Cardiac muscle cell (in vitro differentiated cells and primary cell): ENCODE measurements at regions not wholly inside any gene's neighbourhood (a gene's known extent, or its start where the extent isn't known, plus 50 kb on each side); places are given as distances from the start of the nearest gene placed in this dataset.
A peak's percentile ranks its signal among the peaks of the same experiment; 100 is the strongest.

Source experiments
- DNase-seq, 2 donors: peaks; one replicate each; pipeline versions ENCODE4 v3.0.0 to v3.0.0-alpha.2; 2010 to 2017; ENCODE audit warnings: low read depth in 1 of 2, low spot score in 1 of 2
- H3K27ac ChIP-seq: fragments of 200-600 bp; sonication (generic); 2 replicates; pipeline ENCODE4 v1.5.1; 2016
- H3K27me3 ChIP-seq: fragments of 200-600 bp; sonication (generic); 2 replicates; pipeline ENCODE4 v1.6.0; 2016; ENCODE audit warnings: control low read depth
- H3K36me3 ChIP-seq: fragments of 200-600 bp; sonication (generic); 2 replicates; pipeline ENCODE4 v1.5.1; 2016; ENCODE audit warnings: control low read depth
- H3K4me1 ChIP-seq: fragments of 200-600 bp; sonication (generic); 2 replicates; pipeline ENCODE4 v1.8.1; 2017; ENCODE audit warnings: low read depth, mild to moderate bottlenecking, mixed run types
- H3K4me3 ChIP-seq: fragments of 200-600 bp; sonication (generic); 2 replicates; pipeline ENCODE4 v1.5.1; 2016; ENCODE audit warnings: mild to moderate bottlenecking
- H3K9me3 ChIP-seq: fragments of 200-600 bp; sonication (generic); 2 replicates; pipeline ENCODE4 v1.5.1; 2017; ENCODE audit warnings: low read depth, mild to moderate bottlenecking, control low read depth
- TF ChIP-seq, protein P1 (sequence below): IDR thresholded peaks from 2 replicates; pipeline ENCODE4 v1.5.1; 2012; ENCODE audit warnings: low read depth, mild to moderate bottlenecking, low read length

DNA sequence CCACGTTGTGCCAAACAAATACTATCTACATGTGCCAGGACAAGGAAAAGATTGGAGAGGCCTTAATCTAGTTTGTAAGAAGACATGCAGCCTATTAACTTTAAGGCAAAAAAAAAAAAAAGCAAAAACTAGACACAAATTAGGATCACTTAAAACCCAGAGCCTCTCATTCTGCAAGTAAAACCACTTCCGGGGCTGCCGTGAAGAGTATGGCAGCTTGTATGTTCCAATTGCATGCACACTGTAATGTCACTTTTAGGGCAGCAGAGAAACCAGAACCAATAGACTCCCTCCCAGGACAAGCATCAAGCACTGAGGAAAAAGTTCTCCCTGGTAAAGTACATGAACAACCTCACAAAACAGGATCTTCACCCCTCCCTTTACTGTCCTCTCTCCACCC lies 70.6 kb downstream of the RSL24D1 start:
- H3K27ac ChIP-seq, result no peak overlapping the region
- no peaks in the 10 kb centered on the region for H3K4me1 ChIP-seq
- no peak overlapping the region for H3K4me3 ChIP-seq
- DNase-seq, result no peak
- no peaks in the 10 kb centered on the region for H3K36me3 ChIP-seq
- no peaks in the 10 kb centered on the region for H3K27me3 ChIP-seq
- no peaks in the 10 kb centered on the region for H3K9me3 ChIP-seq
- TF ChIP-seq, protein P1, sequence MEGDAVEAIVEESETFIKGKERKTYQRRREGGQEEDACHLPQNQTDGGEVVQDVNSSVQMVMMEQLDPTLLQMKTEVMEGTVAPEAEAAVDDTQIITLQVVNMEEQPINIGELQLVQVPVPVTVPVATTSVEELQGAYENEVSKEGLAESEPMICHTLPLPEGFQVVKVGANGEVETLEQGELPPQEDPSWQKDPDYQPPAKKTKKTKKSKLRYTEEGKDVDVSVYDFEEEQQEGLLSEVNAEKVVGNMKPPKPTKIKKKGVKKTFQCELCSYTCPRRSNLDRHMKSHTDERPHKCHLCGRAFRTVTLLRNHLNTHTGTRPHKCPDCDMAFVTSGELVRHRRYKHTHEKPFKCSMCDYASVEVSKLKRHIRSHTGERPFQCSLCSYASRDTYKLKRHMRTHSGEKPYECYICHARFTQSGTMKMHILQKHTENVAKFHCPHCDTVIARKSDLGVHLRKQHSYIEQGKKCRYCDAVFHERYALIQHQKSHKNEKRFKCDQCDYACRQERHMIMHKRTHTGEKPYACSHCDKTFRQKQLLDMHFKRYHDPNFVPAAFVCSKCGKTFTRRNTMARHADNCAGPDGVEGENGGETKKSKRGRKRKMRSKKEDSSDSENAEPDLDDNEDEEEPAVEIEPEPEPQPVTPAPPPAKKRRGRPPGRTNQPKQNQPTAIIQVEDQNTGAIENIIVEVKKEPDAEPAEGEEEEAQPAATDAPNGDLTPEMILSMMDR, result no peak

DNA sequence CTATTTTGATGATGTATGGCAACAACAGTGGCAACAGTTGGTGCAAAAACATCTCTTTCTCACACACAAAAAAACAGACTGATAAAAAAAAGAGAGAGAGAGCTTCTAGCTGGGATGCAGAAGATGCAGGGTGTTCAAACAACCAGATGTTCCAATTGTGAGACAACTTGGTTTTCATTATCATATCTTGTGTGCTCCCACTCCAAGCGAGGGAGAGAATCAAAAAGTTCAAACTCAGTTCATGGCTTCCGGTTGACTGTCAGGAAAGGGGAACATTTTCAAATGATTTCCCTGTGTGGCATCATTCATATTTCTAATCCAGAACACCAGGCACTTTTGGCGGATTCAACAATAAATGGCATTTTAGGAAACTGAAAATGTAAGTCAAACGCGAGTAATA lies 72.1 kb downstream of the RSL24D1 start:
- H3K27ac ChIP-seq, result no peak overlapping the region
- H3K4me1 ChIP-seq, result no peaks in the 10 kb centered on the region
- H3K9me3 ChIP-seq, result no peaks in the 10 kb centered on the region
- DNase-seq, result peak in 1 of 2 donors; percentile 70
- TF ChIP-seq, protein P1, result no peak
- no peak overlapping the region for H3K4me3 ChIP-seq
- H3K27me3 ChIP-seq, result no peaks in the 10 kb centered on the region
- H3K36me3 ChIP-seq, result no peaks in the 10 kb centered on the region

DNA sequence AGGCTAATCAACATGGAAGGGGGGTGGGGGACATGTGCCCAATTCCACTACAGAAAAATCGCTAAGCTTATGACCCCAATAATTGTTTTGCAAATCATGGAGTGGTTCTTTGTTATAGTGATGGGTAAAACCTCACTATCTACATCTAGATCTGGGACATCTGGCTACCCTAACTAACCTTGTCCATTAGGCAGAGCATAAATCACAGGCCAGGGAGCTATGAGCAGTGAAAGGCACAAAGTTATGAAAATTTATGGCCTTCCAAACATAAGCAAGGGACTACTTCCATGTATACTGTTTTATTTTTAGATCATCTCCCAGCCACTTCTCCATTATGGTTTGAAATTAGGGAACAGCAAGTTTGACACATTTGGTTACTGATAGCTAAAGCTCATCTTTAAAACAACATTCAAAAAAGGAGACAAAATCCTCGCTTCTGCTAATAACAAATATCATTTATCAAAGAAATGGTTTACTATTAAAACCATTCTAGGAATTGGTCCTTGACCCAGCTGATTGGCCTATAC lies 78.3 kb downstream of the RSL24D1 start:
- TF ChIP-seq, protein P1, result no peak
- H3K4me1 ChIP-seq, result no peaks in the 10 kb centered on the region
- DNase-seq, result no peak
- H3K4me3 ChIP-seq, result no peak overlapping the region
- no peaks in the 10 kb centered on the region for H3K36me3 ChIP-seq
- H3K27ac ChIP-seq, result no peak overlapping the region
- H3K27me3 ChIP-seq, result no peaks in the 10 kb centered on the region
- H3K9me3 ChIP-seq, result no peaks in the 10 kb centered on the region

DNA sequence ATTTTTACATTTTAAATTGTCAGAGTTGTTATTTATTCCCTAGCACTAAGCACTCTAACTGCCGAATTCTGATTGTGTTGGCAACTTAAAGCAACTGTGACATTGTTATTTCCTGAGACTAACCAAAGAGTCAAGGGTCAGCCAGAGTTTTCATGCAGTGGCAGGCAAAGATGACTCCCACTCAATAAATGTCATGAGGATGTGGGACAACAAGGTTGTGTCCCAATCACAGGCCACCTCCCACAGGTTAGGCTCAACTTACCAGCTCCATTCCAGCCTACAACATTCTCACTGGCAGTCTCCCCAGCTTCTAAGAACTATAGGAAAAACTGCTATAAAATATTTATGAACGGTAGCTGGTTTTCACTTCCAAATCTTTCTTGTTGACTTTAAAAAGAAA lies 80.1 kb downstream of the RSL24D1 start:
- Histone ChIP-seq H3K27me3 (no peaks in the 10 kb centered on the region), H3K9me3 (no peaks in the 10 kb centered on the region), H3K4me1 (no peaks in the 10 kb centered on the region), H3K27ac (no peak overlapping the region), H3K36me3 (no peaks in the 10 kb centered on the region), H3K4me3 (no peak overlapping the region)
- peak in 1 of 2 donors; percentile 15 for DNase-seq
- TF ChIP-seq, protein P1, result no peak

DNA sequence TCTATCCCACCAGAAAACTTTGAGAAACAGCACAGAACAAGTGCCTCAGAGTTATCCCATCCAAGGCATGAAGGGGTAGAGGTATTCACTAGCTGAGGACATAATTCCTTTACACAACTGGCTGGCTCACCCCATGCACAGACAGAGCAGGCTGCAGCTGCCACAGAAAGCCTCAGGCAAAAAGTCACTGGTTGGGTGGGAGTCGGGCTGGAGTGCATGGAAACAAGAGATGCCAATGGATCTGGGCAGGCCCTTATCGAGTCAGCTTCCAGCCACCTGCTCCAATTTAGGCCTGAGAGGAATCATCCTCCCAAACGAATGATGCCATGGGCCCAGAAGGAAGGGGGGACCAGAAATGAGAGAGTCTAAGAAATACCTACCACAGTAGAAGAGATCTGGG lies 83.0 kb downstream of the RSL24D1 start:
- Histone ChIP-seq H3K27ac (no peak overlapping the region), H3K36me3 (no peaks in the 10 kb centered on the region), H3K27me3 (no peaks in the 10 kb centered on the region), H3K9me3 (no peaks in the 10 kb centered on the region), H3K4me1 (no peaks in the 10 kb centered on the region), H3K4me3 (no peak overlapping the region)
- TF ChIP-seq, protein P1, result no peak
- no peak for DNase-seq

DNA sequence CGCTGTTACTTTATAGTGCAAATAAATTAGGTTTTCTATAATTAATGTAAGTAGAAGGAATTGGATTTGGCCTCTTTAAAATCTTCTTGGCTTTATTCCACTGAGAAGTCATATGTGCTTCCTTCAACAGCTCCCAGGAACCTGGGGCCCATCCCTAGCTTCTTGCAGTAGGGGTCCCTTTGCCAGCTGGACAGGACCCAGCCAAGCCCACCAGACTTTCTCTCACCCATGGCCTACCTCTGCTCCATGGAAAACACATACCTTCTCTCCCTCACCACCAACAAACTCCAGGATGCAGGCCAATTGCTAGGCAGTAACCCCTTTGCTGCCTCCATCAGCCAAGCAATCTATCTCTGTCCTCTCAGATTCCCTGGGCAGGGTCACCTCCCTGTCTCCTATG lies 84.0 kb downstream of the RSL24D1 start:
- no peaks in the 10 kb centered on the region for H3K36me3 ChIP-seq
- DNase-seq, result no peak
- no peak overlapping the region for H3K27ac ChIP-seq
- no peak overlapping the region for H3K4me3 ChIP-seq
- no peaks in the 10 kb centered on the region for H3K4me1 ChIP-seq
- no peaks in the 10 kb centered on the region for H3K27me3 ChIP-seq
- TF ChIP-seq, protein P1, result no peak
- H3K9me3 ChIP-seq, result no peaks in the 10 kb centered on the region
